Parathyroid adenoma (tissue), 2 donors: ENCODE measurements at regions not wholly inside any gene's neighbourhood (a gene's known extent, or its start where the extent isn't known, plus 50 kb on each side); places are given as distances from the start of the nearest gene placed in this dataset.

Source experiments
- H2AFZ ChIP-seq: fragments of 300-600 bp; sonication (generic); one replicate; pipeline ENCODE4 v1.7.0; 2017; ENCODE audit warnings: antibody characterized with exemption, mild to moderate bottlenecking
- H3K27ac ChIP-seq: fragments of 300-600 bp; sonication (generic); one replicate; pipeline ENCODE4 v1.7.0; 2017
- H3K27me3 ChIP-seq: fragments of 300-600 bp; sonication (generic); one replicate; pipeline ENCODE4 v1.7.0; 2017; ENCODE audit warnings: low read length; ENCODE audit not compliant: control insufficient read depth, insufficient read depth
- H3K36me3 ChIP-seq: fragments of 300-600 bp; sonication (generic); one replicate; pipeline ENCODE4 v1.7.0; 2017; ENCODE audit warnings: low read length; ENCODE audit not compliant: control insufficient read depth, insufficient read depth
- H3K4me1 ChIP-seq: fragments of 300-600 bp; sonication (generic); one replicate; pipeline ENCODE4 v1.7.0; 2017; ENCODE audit warnings: control low read depth
- H3K4me2 ChIP-seq: fragments of 300-600 bp; sonication (generic); one replicate; pipeline ENCODE4 v1.7.0; 2017; ENCODE audit warnings: low read length
- H3K4me3 ChIP-seq: fragments of 300-600 bp; sonication (generic); one replicate; pipeline ENCODE4 v1.7.0; 2017; ENCODE audit warnings: low read depth, low read length
- H3K79me2 ChIP-seq: fragments of 300-600 bp; sonication (generic); one replicate; pipeline ENCODE4 v1.7.0; 2017; ENCODE audit warnings: control low read depth
- H3K9ac ChIP-seq: fragments of 300-600 bp; sonication (generic); one replicate; pipeline ENCODE4 v1.7.0; 2017; ENCODE audit warnings: mild to moderate bottlenecking
- H3K9me3 ChIP-seq: fragments of 300-600 bp; sonication (generic); one replicate; pipeline ENCODE4 v1.7.0; 2017; ENCODE audit warnings: low read length; ENCODE audit not compliant: control insufficient read depth
- CTCF ChIP-seq: fragments of 300-600 bp; sonication (generic); IDR thresholded peaks from one replicate; pipeline ENCODE4 v1.7.0; 2017; ENCODE audit warnings: antibody characterized with exemption, mild to moderate bottlenecking
- donor health status: primary hyperparathyroidism.

DNA sequence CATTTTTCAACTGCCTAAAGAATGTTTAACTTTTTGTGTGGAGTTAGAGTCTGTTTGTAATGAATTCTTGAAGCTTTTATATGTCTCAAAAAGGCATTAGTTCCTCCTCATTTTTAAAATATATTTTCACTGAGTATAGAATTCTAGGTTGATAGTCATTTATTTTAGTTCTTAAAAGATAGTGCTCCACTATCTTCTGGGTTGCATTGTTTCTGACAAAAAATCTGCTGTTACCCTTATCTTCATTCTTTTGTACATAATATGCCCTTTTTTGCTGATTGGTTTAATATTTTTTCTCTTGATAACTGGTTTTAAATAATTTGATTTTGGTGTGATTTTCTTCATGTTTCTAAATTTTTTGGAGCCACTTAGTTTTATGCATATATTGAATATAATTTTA lies 754.7 kb upstream of the GYPC start:
- H3K79me2 ChIP-seq, result no peaks in the 10 kb centered on the region
- no peaks in the 10 kb centered on the region for H3K36me3 ChIP-seq
- H3K4me1 ChIP-seq, result no peaks in the 10 kb centered on the region
- no peak overlapping the region for H3K27ac ChIP-seq
- no peak overlapping the region for H2AFZ ChIP-seq
- H3K27me3 ChIP-seq, result no peaks in the 10 kb centered on the region
- H3K4me2 ChIP-seq, result no peak overlapping the region
- no peaks in the 10 kb centered on the region for H3K9me3 ChIP-seq
- no peak overlapping the region for H3K4me3 ChIP-seq
- H3K9ac ChIP-seq, result no peak overlapping the region
- TF ChIP-seq CTCF, result no peak

GRCh38 chr2:125925891-125926546 lies 729.9 kb upstream of the GYPC start:
- no peak for TF ChIP-seq CTCF
- no peaks in the 10 kb centered on the region for H3K36me3 ChIP-seq
- no peaks in the 10 kb centered on the region for H3K9me3 ChIP-seq
- no peak overlapping the region for H3K4me2 ChIP-seq
- H3K4me3 ChIP-seq, result no peak overlapping the region
- no peaks in the 10 kb centered on the region for H3K27me3 ChIP-seq
- no peaks in the 10 kb centered on the region for H3K4me1 ChIP-seq
- no peak overlapping the region for H3K27ac ChIP-seq
- no peak overlapping the region for H3K9ac ChIP-seq
- H2AFZ ChIP-seq, result no peak overlapping the region
- H3K79me2 ChIP-seq, result no peaks in the 10 kb centered on the region

- Histone ChIP-seq H3K9me3 (no peaks in the 10 kb centered on the region), H3K79me2 (no peaks in the 10 kb centered on the region), H3K27ac (no peak overlapping the region), H2AFZ (no peak overlapping the region), H3K4me1 (no peaks in the 10 kb centered on the region), H3K27me3 (no peaks in the 10 kb centered on the region), H3K4me2 (no peak overlapping the region), H3K4me3 (no peak overlapping the region), H3K36me3 (no peaks in the 10 kb centered on the region), H3K9ac (no peak overlapping the region)
- no peak for TF ChIP-seq CTCF
These were observed 720.4 kb upstream of the GYPC start for GRCh38 chr2:125935559-125935958.

GRCh38 chr2:125942585-125943424 lies 713.2 kb upstream of the GYPC start:
- no peak for TF ChIP-seq CTCF
- Histone ChIP-seq H3K27ac (no peak overlapping the region), H3K4me1 (no peaks in the 10 kb centered on the region), H3K9ac (no peak overlapping the region), H2AFZ (no peak overlapping the region), H3K4me2 (no peak overlapping the region), H3K9me3 (no peaks in the 10 kb centered on the region), H3K79me2 (no peaks in the 10 kb centered on the region), H3K27me3 (no peaks in the 10 kb centered on the region), H3K36me3 (no peaks in the 10 kb centered on the region), H3K4me3 (no peak overlapping the region)
